ENCODE measurements at regions not wholly inside any gene's neighbourhood (a gene's known extent, or its start where the extent isn't known, plus 50 kb on each side); places are given as distances from the start of the nearest gene placed in this dataset.

- TF ChIP-seq POLR2A (IDR thresholded peaks at IDR 0.05; ENCODE audit: borderline replicate concordance, extremely low read depth, insufficient read depth, insufficient read length) (no peak), SRF (IDR thresholded peaks at IDR 0.05; ENCODE audit: low read depth) (no peak), JUND (IDR thresholded peaks at IDR 0.05) (no peak), SP1 (IDR thresholded peaks at IDR 0.05; ENCODE audit: low read depth) (no peak), MAX (IDR thresholded peaks at IDR 0.05) (no peak), CTCF (IDR thresholded peaks at IDR 0.05 in 2 of 3, conservative IDR thresholded peaks at IDR 0.05 in 1 of 3; ENCODE audit: borderline replicate concordance in 1 of 3, insufficient read depth in 1 of 3, low read depth in 2 of 3, low read length in 2 of 3) (no peak)
Observed at GRCh38 chr4:34466411-34466810, 1777.9 kb downstream of the ARAP2 start.

Data from HCT116 (cell line).